ENCODE measurements at regions not wholly inside any gene's neighbourhood (a gene's known extent, or its start where the extent isn't known, plus 50 kb on each side); places are given as distances from the start of the nearest gene placed in this dataset.

GRCh38 chr3:96478496-96478895, 335.9 kb upstream of the EPHA6 start:
- Mint-ChIP-seq H3K4me3 (no peak overlapping the region), H3K27ac (no peak overlapping the region), H3K36me3 (0 out of 2 replicates have a peak, but pooled peaks cover 3% of the 10 kb centered on the region), H3K9me3 (peaks cover 6% of the 10 kb centered on the region), H3K4me1 (no peaks in the 10 kb centered on the region), H3K27me3 (ENCODE audit: low read depth) (no peaks in the 10 kb centered on the region)
- DNase-seq (ENCODE audit: low spot score) (no peak), ATAC-seq (no peak)
- TF ChIP-seq TEAD4 (CRISPR knock-in tag; IDR thresholded peaks at IDR 0.05) = no peak
- TF ChIP-seq OVOL2 (CRISPR knock-in tag; IDR thresholded peaks at IDR 0.05; ENCODE audit: borderline replicate concordance) = no peak
- TF ChIP-seq AR (CRISPR knock-in tag; IDR thresholded peaks at IDR 0.05) = no peak
- no peak for TF ChIP-seq NR2C2 (CRISPR knock-in tag; IDR thresholded peaks at IDR 0.05)
- no peak for TF ChIP-seq ARID4B (CRISPR knock-in tag; IDR thresholded peaks at IDR 0.05; ENCODE audit: borderline replicate concordance)
- no peak for TF ChIP-seq JAZF1 (CRISPR knock-in tag; IDR thresholded peaks at IDR 0.05)
- no peak for TF ChIP-seq TCF7 (CRISPR knock-in tag; IDR thresholded peaks at IDR 0.05; ENCODE audit: low read depth)
- POLR2A ChIA-PET = no interaction called here
- CTCF ChIA-PET = no interaction called here

- Mint-ChIP-seq H3K27ac (no peak overlapping the region), H3K9me3 (peaks cover 6% of the 10 kb centered on the region), H3K4me1 (no peaks in the 10 kb centered on the region), H3K36me3 (0 out of 2 replicates have a peak, but pooled peaks cover 3% of the 10 kb centered on the region), H3K27me3 (ENCODE audit: low read depth) (no peaks in the 10 kb centered on the region), H3K4me3 (no peak overlapping the region)
- ChIA-PET POLR2A (no interaction called here), CTCF (no interaction called here)
- ATAC-seq (no peak), DNase-seq (ENCODE audit: low spot score) (no peak)
- TF ChIP-seq ZNF425 (CRISPR knock-in tag; conservative IDR thresholded peaks at IDR 0.05) (no peak), E2F5 (CRISPR knock-in tag; IDR thresholded peaks at IDR 0.05) (no peak), SOX15 (CRISPR knock-in tag; IDR thresholded peaks at IDR 0.05) (no peak), RORB (CRISPR knock-in tag; IDR thresholded peaks at IDR 0.05) (no peak), PREB (CRISPR knock-in tag; IDR thresholded peaks at IDR 0.05; ENCODE audit: borderline replicate concordance) (no peak), EMX1 (CRISPR knock-in tag; IDR thresholded peaks at IDR 0.05) (no peak), ZNF263 (CRISPR knock-in tag; IDR thresholded peaks at IDR 0.05; ENCODE audit: low read depth) (no peak), ZNF512 (CRISPR knock-in tag; IDR thresholded peaks at IDR 0.05; ENCODE audit: borderline replicate concordance) (no peak), CBFB (CRISPR knock-in tag; IDR thresholded peaks at IDR 0.05; ENCODE audit: low read depth) (no peak), STAT6 (CRISPR knock-in tag; conservative IDR thresholded peaks at IDR 0.05; ENCODE audit: low read depth) (no peak), TEAD4 (CRISPR knock-in tag; IDR thresholded peaks at IDR 0.05) (no peak), HMGA2 (CRISPR knock-in tag; IDR thresholded peaks at IDR 0.05) (no peak), NR3C1 (CRISPR knock-in tag; conservative IDR thresholded peaks at IDR 0.05; ENCODE audit: low read depth) (no peak)
Observed at GRCh38 chr3:96480881-96481280, 333.5 kb upstream of the EPHA6 start.

Data from WTC11 (cell line).